C4-2B (cell line): ENCODE measurements at regions not wholly inside any gene's neighbourhood (a gene's known extent, or its start where the extent isn't known, plus 50 kb on each side); places are given as distances from the start of the nearest gene placed in this dataset.

ENCODE experiments used
- ZFX ChIP-seq: fragments of 450-650 bp; IDR thresholded peaks from 2 replicates; pipeline ENCODE4 v1.6.1; 2017
- TF ChIP-seq, protein P1 (sequence below): fragments of 450-650 bp; conservative IDR thresholded peaks from 2 replicates; pipeline ENCODE4 v1.5.1; 2017; ENCODE audit warnings: mild to moderate bottlenecking

DNA sequence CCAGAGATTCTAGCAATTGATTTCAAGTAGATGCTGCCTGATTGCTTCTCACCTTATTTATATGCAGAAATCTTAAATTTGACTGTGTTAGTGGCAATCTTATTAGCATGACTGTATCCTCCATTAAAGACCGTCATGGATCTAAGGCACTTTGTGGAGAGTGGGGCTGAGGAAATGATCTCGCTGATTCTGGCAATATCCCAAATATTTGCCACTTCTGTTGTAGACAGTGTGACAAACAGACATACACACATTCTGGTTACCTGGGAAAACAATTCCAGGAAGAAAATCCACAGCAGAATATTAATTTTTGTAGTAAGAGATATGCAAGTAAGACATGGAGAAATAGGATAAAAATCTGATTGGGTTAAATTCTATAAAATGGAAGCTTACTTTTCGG is 269.0 kb upstream of the G2E3 start:
- TF ChIP-seq, protein P1, sequence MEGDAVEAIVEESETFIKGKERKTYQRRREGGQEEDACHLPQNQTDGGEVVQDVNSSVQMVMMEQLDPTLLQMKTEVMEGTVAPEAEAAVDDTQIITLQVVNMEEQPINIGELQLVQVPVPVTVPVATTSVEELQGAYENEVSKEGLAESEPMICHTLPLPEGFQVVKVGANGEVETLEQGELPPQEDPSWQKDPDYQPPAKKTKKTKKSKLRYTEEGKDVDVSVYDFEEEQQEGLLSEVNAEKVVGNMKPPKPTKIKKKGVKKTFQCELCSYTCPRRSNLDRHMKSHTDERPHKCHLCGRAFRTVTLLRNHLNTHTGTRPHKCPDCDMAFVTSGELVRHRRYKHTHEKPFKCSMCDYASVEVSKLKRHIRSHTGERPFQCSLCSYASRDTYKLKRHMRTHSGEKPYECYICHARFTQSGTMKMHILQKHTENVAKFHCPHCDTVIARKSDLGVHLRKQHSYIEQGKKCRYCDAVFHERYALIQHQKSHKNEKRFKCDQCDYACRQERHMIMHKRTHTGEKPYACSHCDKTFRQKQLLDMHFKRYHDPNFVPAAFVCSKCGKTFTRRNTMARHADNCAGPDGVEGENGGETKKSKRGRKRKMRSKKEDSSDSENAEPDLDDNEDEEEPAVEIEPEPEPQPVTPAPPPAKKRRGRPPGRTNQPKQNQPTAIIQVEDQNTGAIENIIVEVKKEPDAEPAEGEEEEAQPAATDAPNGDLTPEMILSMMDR: no peak
- no peak for TF ChIP-seq ZFX
